H9 (cell line): ENCODE measurements at regions not wholly inside any gene's neighbourhood (a gene's known extent, or its start where the extent isn't known, plus 50 kb on each side); places are given as distances from the start of the nearest gene placed in this dataset.

Experiments
- DNase-seq: peaks from one replicate; pipeline ENCODE4 v3.0.0-alpha.2; 2017
- H2AFZ ChIP-seq: one replicate; pipeline ENCODE4 v1.6.1; 2013; ENCODE audit warnings: mild to moderate bottlenecking, low read length, control low read depth, moderate library complexity
- H2AK5ac ChIP-seq: 2 replicates; pipeline ENCODE4 v1.6.1; 2013; ENCODE audit warnings: low read length, control low read depth, mixed read lengths; ENCODE audit not compliant: insufficient read length
- H2BK120ac ChIP-seq: one replicate; pipeline ENCODE4 v1.6.1; 2013; ENCODE audit warnings: low read depth, mild to moderate bottlenecking, low read length, control low read depth, inconsistent platforms; ENCODE audit not compliant: poor library complexity, severe bottlenecking
- H2BK12ac ChIP-seq: 2 replicates; pipeline ENCODE4 v1.6.1; 2013; ENCODE audit warnings: low read length, control low read depth, mixed read lengths, low read depth; ENCODE audit not compliant: insufficient read length
- H2BK15ac ChIP-seq: 2 replicates; pipeline ENCODE4 v1.6.1; 2013; ENCODE audit warnings: low read depth, low read length, control low read depth
- H2BK20ac ChIP-seq: one replicate; pipeline ENCODE4 v1.6.1; 2013; ENCODE audit warnings: low read depth, mild to moderate bottlenecking, low read length, control low read depth, inconsistent platforms; ENCODE audit not compliant: poor library complexity, severe bottlenecking
- H2BK5ac ChIP-seq: 2 replicates; pipeline ENCODE4 v1.6.1; 2013; ENCODE audit warnings: low read length, control low read depth, mixed read lengths; ENCODE audit not compliant: insufficient read length
- H3K14ac ChIP-seq: 2 replicates; pipeline ENCODE4 v1.6.1; 2013; ENCODE audit warnings: low read length, control low read depth; ENCODE audit not compliant: insufficient read depth
- H3K18ac ChIP-seq: 2 replicates; pipeline ENCODE4 v1.6.1; 2013; ENCODE audit warnings: low read depth, mild to moderate bottlenecking, mixed read lengths, low read length, control low read depth; ENCODE audit not compliant: insufficient read length
- H3K23ac ChIP-seq: 2 replicates; pipeline ENCODE4 v1.6.1; 2013; ENCODE audit warnings: low read length, control low read depth, mixed read lengths, low read depth; ENCODE audit not compliant: insufficient read length
- H3K23me2 ChIP-seq: 2 replicates; pipeline ENCODE4 v1.6.1; 2013; ENCODE audit warnings: low read depth, mild to moderate bottlenecking, mixed read lengths, low read length, control low read depth; ENCODE audit not compliant: insufficient read length, poor library complexity, severe bottlenecking
- H3K27ac ChIP-seq: 2 replicates; pipeline ENCODE4 v1.5.1; 2013; ENCODE audit warnings: low read length, control low read depth, mixed read lengths, low read depth; ENCODE audit not compliant: insufficient read length
- H3K27me3 ChIP-seq: 2 replicates; pipeline ENCODE4 v1.6.1; 2013; ENCODE audit warnings: low read length, control low read depth, inconsistent platforms; ENCODE audit not compliant: insufficient read depth
- H3K4ac ChIP-seq: 2 replicates; pipeline ENCODE4 v1.6.1; 2013; ENCODE audit warnings: low read depth, mild to moderate bottlenecking, control low read depth, inconsistent platforms, low read length, moderate library complexity
- H3K4me1 ChIP-seq: 2 replicates; pipeline ENCODE4 v1.6.1; 2013; ENCODE audit warnings: low read length, control low read depth, inconsistent platforms; ENCODE audit not compliant: insufficient read depth
- H3K4me2 ChIP-seq: 2 replicates; pipeline ENCODE4 v1.6.1; 2013; ENCODE audit warnings: low read length, control low read depth, mixed read lengths; ENCODE audit not compliant: insufficient read length, insufficient read depth
- H3K56ac ChIP-seq: 2 replicates; pipeline ENCODE4 v1.6.1; 2013; ENCODE audit warnings: low read depth, mild to moderate bottlenecking, mixed read lengths, low read length, control low read depth; ENCODE audit not compliant: insufficient read length
- H3K79me1 ChIP-seq: 2 replicates; pipeline ENCODE4 v1.6.1; 2013; ENCODE audit warnings: low read depth, mild to moderate bottlenecking, moderate library complexity, low read length, control low read depth, inconsistent platforms; ENCODE audit not compliant: insufficient read depth, poor library complexity, severe bottlenecking
- H3K79me2 ChIP-seq: 2 replicates; pipeline ENCODE4 v1.6.1; 2013; ENCODE audit warnings: low read length, control low read depth, inconsistent platforms; ENCODE audit not compliant: insufficient read depth
- H3K9ac ChIP-seq: 2 replicates; pipeline ENCODE4 v1.6.1; 2013; ENCODE audit warnings: low read length, control low read depth, mixed read lengths; ENCODE audit not compliant: insufficient read length; ENCODE audit errors: extremely low read depth
- H3K9me3 ChIP-seq: one replicate; pipeline ENCODE4 v1.6.1; 2013; ENCODE audit warnings: low read depth, low read length, inconsistent platforms; ENCODE audit not compliant: control insufficient read depth
- H3T11ph ChIP-seq: one replicate; pipeline ENCODE4 v1.6.1; 2013; ENCODE audit warnings: mild to moderate bottlenecking, low read length, control low read depth, inconsistent platforms
- H4K20me1 ChIP-seq: one replicate; pipeline ENCODE4 v1.6.1; 2013; ENCODE audit not compliant: control insufficient read depth, insufficient read length, insufficient read depth
- H4K5ac ChIP-seq: 2 replicates; pipeline ENCODE4 v1.6.1; 2013; ENCODE audit warnings: low read depth, mild to moderate bottlenecking, mixed read lengths, low read length, control low read depth; ENCODE audit not compliant: insufficient read length
- H4K8ac ChIP-seq: replicated peaks from 2 replicates; pipeline ENCODE4 v1.6.1; 2013; ENCODE audit warnings: low read length, control low read depth, mixed read lengths, low read depth; ENCODE audit not compliant: insufficient read length
- H4K91ac ChIP-seq: 2 replicates; pipeline ENCODE4 v1.6.1; 2013; ENCODE audit warnings: low read depth, mild to moderate bottlenecking, moderate library complexity, mixed read lengths, low read length, control low read depth; ENCODE audit not compliant: insufficient read length
- H3K27ac Mint-ChIP-seq, 3 experiments: 2 replicates in 2 of 3; 3 replicates in 1 of 3; pipeline ENCODE4 v1.8.0; 2020 to 2021; ENCODE audit warnings: mixed read lengths in 3 of 3, mild to moderate bottlenecking in 1 of 3, moderate library complexity in 1 of 3
- H3K27me3 Mint-ChIP-seq: 2 replicates; pipeline ENCODE4 v1.8.0; 2021; ENCODE audit warnings: low read depth, mild to moderate bottlenecking, moderate library complexity, mixed read lengths
- H3K36me3 Mint-ChIP-seq, 3 experiments: 2 replicates in 2 of 3; 3 replicates in 1 of 3; pipeline ENCODE4 v1.8.0; 2020 to 2021; ENCODE audit warnings: low read depth in 3 of 3, mixed read lengths in 3 of 3; ENCODE audit not compliant: insufficient read depth in 1 of 3
- H3K4me1 Mint-ChIP-seq, 2 experiments: 2 replicates each; pipeline ENCODE4 v1.8.0; 2020; ENCODE audit warnings: mixed read lengths in 2 of 2
- H3K4me3 Mint-ChIP-seq, 2 experiments: 2 replicates in 1 of 2; 3 replicates in 1 of 2; pipeline ENCODE4 v1.8.0; 2020 to 2021; ENCODE audit warnings: mild to moderate bottlenecking in 2 of 2, mixed read lengths in 2 of 2, moderate library complexity in 1 of 2
- H3K9me3 Mint-ChIP-seq, 2 experiments: 2 replicates in 1 of 2; 3 replicates in 1 of 2; pipeline ENCODE4 v1.8.0; 2020; ENCODE audit warnings: mild to moderate bottlenecking in 2 of 2, mixed read lengths in 2 of 2, moderate library complexity in 1 of 2
- WGBS: extraction: QIAGEN DNeasy Blood & Tissue Kit; methylation state at CpG from one replicate; pipeline ENCODE4 v1.1.7; 2013; ENCODE audit warnings: missing lambda C conversion rate, low lambda C conversion rate, mixed read lengths; ENCODE audit not compliant: insufficient read length; ENCODE audit errors: extremely low coverage; 5-methylcytosine and 5-hydroxymethylcytosine counted together
- TF ChIP-seq, protein P1 (sequence below): fragments of 200-600 bp; sonication (generic); conservative IDR thresholded peaks from 3 replicates; pipeline ENCODE4 v1.8.0; 2021; ENCODE audit warnings: antibody characterized with exemption, mild to moderate bottlenecking

DNA sequence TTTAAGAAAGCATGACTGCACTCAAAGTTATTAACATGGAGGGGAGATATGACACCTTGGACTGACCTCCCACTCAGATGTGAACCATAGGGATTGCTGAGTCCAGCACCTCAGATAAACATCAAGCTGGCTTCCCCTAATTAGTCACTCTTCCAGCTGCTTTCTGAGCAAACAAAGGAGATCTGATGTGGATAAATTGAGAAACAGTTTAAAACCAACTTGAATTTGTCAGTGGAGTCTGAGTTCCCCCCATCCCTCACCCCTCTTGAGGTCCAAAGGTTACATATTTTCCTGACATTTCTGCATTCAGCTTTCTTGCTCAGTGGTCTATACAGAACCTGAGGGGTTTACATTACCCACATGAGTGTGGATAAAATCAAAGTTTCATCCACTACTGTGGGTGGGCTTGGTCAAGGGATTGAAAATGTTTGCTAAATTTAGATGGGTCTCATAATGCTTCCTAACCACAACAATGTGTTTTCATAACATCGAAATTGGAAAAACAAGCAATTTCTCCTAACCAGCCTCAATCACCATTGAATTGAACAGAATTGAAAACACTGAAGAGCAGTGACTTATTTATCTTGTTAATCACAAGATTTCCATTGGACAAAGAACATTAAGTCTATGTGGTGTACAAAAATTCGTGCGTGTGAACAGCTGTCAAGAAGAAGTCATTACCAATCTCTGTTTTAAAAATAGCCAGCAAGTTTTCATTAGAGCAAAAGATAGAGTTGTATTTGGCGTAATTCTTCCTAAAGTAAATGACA, 292.3 kb downstream of the METTL15 start:
- WGBS = no CpG with 5 or more reads among the region's 4 CpGs
- no peak overlapping the region for H2BK120ac ChIP-seq
- Mint-ChIP-seq H3K4me1 (no peaks in the 10 kb centered on the region), H3K27ac (no peak overlapping the region; a peak in 1 of 7 replicates), H3K9me3 (peaks cover 0 to 2% of the 10 kb centered on the region in 2 experiments; a peak in 1 of 5 replicates), H3K4me3 (no peak overlapping the region), H3K27me3 (no peaks in the 10 kb centered on the region), H3K36me3 (no peaks in the 10 kb centered on the region)
- no peak overlapping the region for H3K27ac ChIP-seq
- no peak overlapping the region for H2BK5ac ChIP-seq
- no peak overlapping the region for H3T11ph ChIP-seq
- no peaks in the 10 kb centered on the region for H4K20me1 ChIP-seq
- H3K4ac ChIP-seq = no peak overlapping the region
- no peak overlapping the region for H3K18ac ChIP-seq
- no peak overlapping the region for H2BK20ac ChIP-seq
- H3K56ac ChIP-seq = no peak overlapping the region
- H3K27me3 ChIP-seq = no peaks in the 10 kb centered on the region
- no peak overlapping the region for H4K8ac ChIP-seq
- TF ChIP-seq, protein P1, sequence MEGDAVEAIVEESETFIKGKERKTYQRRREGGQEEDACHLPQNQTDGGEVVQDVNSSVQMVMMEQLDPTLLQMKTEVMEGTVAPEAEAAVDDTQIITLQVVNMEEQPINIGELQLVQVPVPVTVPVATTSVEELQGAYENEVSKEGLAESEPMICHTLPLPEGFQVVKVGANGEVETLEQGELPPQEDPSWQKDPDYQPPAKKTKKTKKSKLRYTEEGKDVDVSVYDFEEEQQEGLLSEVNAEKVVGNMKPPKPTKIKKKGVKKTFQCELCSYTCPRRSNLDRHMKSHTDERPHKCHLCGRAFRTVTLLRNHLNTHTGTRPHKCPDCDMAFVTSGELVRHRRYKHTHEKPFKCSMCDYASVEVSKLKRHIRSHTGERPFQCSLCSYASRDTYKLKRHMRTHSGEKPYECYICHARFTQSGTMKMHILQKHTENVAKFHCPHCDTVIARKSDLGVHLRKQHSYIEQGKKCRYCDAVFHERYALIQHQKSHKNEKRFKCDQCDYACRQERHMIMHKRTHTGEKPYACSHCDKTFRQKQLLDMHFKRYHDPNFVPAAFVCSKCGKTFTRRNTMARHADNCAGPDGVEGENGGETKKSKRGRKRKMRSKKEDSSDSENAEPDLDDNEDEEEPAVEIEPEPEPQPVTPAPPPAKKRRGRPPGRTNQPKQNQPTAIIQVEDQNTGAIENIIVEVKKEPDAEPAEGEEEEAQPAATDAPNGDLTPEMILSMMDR = no peak
- no peak overlapping the region for H2BK15ac ChIP-seq
- no peak overlapping the region for H3K14ac ChIP-seq
- no peaks in the 10 kb centered on the region for H3K9me3 ChIP-seq
- no peaks in the 10 kb centered on the region for H3K23me2 ChIP-seq
- no peak overlapping the region for H2BK12ac ChIP-seq
- no peak overlapping the region for H2AK5ac ChIP-seq
- no peak overlapping the region for H2AFZ ChIP-seq
- no peak overlapping the region for H3K9ac ChIP-seq
- DNase-seq = no peak
- no peak overlapping the region for H3K4me2 ChIP-seq
- no peak overlapping the region for H3K23ac ChIP-seq
- H3K79me1 ChIP-seq = no peaks in the 10 kb centered on the region
- H4K91ac ChIP-seq = no peak overlapping the region
- H3K4me1 ChIP-seq = no peaks in the 10 kb centered on the region
- no peak overlapping the region for H4K5ac ChIP-seq
- no peaks in the 10 kb centered on the region for H3K79me2 ChIP-seq
